KMS-11 (cell line): ENCODE measurements at regions not wholly inside any gene's neighbourhood (a gene's known extent, or its start where the extent isn't known, plus 50 kb on each side); places are given as distances from the start of the nearest gene placed in this dataset.
"Not testable (repeated sequence)": the region's sequence is repeated elsewhere in the genome, so short reads cannot be mapped to it uniquely, and the experiment has no call there.

Experiments used
- H2AFZ ChIP-seq: fragments of 200-600 bp; sonication (generic); 2 replicates; pipeline ENCODE4 v1.6.1; 2016; ENCODE audit warnings: antibody characterized with exemption, mixed run types, low read depth
- H3K27ac ChIP-seq: fragments of 200-600 bp; sonication (generic); 2 replicates; pipeline ENCODE4 v1.6.1; 2016; ENCODE audit warnings: mild to moderate bottlenecking, mixed run types
- H3K27me3 ChIP-seq: fragments of 200-600 bp; sonication (generic); 2 replicates; pipeline ENCODE4 v1.6.1; 2017; ENCODE audit warnings: mild to moderate bottlenecking, low read depth, mixed run types, moderate library complexity; ENCODE audit not compliant: insufficient read depth
- H3K36me3 ChIP-seq: fragments of 200-600 bp; sonication (generic); 2 replicates; pipeline ENCODE4 v1.6.1; 2017; ENCODE audit warnings: mild to moderate bottlenecking, mixed run types; ENCODE audit not compliant: insufficient read depth
- H3K4me1 ChIP-seq: fragments of 200-600 bp; sonication (generic); 2 replicates; pipeline ENCODE4 v1.6.1; 2016; ENCODE audit warnings: mild to moderate bottlenecking, low read depth, mixed run types; ENCODE audit not compliant: poor library complexity, severe bottlenecking
- H3K4me2 ChIP-seq: fragments of 200-600 bp; sonication (generic); 2 replicates; pipeline ENCODE4 v1.7.0; 2016; ENCODE audit warnings: mild to moderate bottlenecking, mixed run types
- H3K4me3 ChIP-seq: fragments of 200-600 bp; sonication (generic); IDR thresholded peaks from 2 replicates; pipeline ENCODE4 v1.6.1; 2017; ENCODE audit warnings: low read depth, low read length, mixed read lengths; ENCODE audit not compliant: insufficient read depth
- H3K79me2 ChIP-seq: fragments of 200-600 bp; sonication (generic); 2 replicates; pipeline ENCODE4 v1.6.1; 2016; ENCODE audit warnings: low read depth, mixed run types; ENCODE audit not compliant: insufficient read depth
- H3K9ac ChIP-seq: fragments of 200-600 bp; sonication (generic); 2 replicates; pipeline ENCODE4 v1.6.1; 2016; ENCODE audit warnings: mild to moderate bottlenecking, mixed run types
- H4K20me1 ChIP-seq: fragments of 200-600 bp; sonication (generic); 2 replicates; pipeline ENCODE4 v1.6.1; 2016; ENCODE audit warnings: mild to moderate bottlenecking, mixed run types; ENCODE audit not compliant: insufficient read depth
- CTCF ChIP-seq: fragments of 200-600 bp; sonication (generic); conservative IDR thresholded peaks from 2 replicates; pipeline ENCODE4 v1.6.1; 2017; ENCODE audit warnings: low read depth, mild to moderate bottlenecking, antibody characterized with exemption, low read length, moderate library complexity, mixed read lengths

DNA sequence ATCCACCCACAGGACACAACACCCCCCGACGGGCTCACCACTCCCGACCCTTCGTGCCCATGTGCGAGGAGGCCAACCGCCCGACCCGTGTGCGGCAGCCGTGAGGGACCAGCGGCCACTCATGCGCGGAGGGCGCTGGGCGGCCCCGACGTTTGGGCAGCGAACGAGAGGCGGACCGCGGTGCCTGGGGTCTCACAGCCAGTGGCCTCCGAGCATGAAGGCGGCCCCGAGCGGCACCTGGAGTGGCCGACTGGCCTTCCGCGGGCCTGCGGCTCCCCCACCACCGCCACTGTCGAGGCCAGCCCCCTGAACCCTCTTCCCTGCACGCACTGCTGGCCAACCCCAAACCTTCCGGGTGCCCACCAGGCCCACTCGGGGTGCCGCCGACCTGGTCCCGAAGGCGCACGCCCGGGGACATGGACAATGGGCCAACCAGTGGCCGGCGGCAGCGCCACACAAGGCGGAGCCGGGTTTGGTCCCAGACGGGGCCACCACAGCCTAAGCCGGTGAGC, 4274.9 kb upstream of the OR11H1 start:
- Histone ChIP-seq H3K27me3 (no peaks in the 10 kb centered on the region), H3K4me1 (no peaks in the 10 kb centered on the region), H3K27ac (no peak overlapping the region), H3K36me3 (no peaks in the 10 kb centered on the region), H3K79me2 (no peaks in the 10 kb centered on the region), H3K4me3 (no peak overlapping the region), H3K9ac (no peak overlapping the region), H4K20me1 (no peaks in the 10 kb centered on the region), H2AFZ (no peak overlapping the region), H3K4me2 (no peak overlapping the region)
- no peak for TF ChIP-seq CTCF

DNA sequence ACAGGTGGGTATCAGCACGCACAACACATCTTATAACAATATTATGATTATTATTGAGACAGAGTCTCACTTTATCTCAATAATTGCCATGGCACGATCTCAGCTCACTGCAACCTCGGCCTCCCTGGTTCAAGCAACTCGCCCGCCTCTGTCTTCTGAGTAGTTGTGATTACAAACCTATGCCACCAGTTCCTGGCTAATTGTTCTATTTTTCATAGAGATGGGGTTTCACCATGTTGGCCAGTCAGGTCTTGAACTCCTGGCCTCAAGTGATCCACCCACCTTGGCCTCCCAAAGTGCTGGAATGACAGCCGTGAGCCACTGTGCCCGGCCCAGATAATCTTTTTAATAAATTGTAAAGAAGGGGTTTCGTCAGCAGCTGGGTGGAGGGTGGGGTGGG, 4257.0 kb upstream of the OR11H1 start:
- not testable (repeated sequence) for H3K27me3 ChIP-seq, H3K4me1 ChIP-seq

GRCh38 chr22:11285116-11285838, 4242.7 kb upstream of the OR11H1 start:
- TF ChIP-seq CTCF, result 0 out of 2 replicates have a peak, but pooled peaks have one; percentile 23
- H3K4me1 ChIP-seq, H3K79me2 ChIP-seq, H3K4me2 ChIP-seq, H4K20me1 ChIP-seq, H3K9ac ChIP-seq, H2AFZ ChIP-seq, H3K4me3 ChIP-seq, H3K27me3 ChIP-seq, H3K27ac ChIP-seq, H3K36me3 ChIP-seq: not testable (repeated sequence)

More for the DNA sequence above, 4257.0 kb upstream of the OR11H1 start:
- not testable (repeated sequence) for H3K4me3 ChIP-seq, H3K4me2 ChIP-seq, H3K27ac ChIP-seq, H3K79me2 ChIP-seq, H3K9ac ChIP-seq, H3K36me3 ChIP-seq, H4K20me1 ChIP-seq, H2AFZ ChIP-seq

GRCh38 chr22:11285839-11286205, 4242.2 kb upstream of the OR11H1 start:
- not testable (repeated sequence) for H3K27me3 ChIP-seq, H3K36me3 ChIP-seq, H2AFZ ChIP-seq, H4K20me1 ChIP-seq, H3K79me2 ChIP-seq, H3K4me2 ChIP-seq, H3K4me1 ChIP-seq, H3K27ac ChIP-seq, H3K9ac ChIP-seq, H3K4me3 ChIP-seq

DNA sequence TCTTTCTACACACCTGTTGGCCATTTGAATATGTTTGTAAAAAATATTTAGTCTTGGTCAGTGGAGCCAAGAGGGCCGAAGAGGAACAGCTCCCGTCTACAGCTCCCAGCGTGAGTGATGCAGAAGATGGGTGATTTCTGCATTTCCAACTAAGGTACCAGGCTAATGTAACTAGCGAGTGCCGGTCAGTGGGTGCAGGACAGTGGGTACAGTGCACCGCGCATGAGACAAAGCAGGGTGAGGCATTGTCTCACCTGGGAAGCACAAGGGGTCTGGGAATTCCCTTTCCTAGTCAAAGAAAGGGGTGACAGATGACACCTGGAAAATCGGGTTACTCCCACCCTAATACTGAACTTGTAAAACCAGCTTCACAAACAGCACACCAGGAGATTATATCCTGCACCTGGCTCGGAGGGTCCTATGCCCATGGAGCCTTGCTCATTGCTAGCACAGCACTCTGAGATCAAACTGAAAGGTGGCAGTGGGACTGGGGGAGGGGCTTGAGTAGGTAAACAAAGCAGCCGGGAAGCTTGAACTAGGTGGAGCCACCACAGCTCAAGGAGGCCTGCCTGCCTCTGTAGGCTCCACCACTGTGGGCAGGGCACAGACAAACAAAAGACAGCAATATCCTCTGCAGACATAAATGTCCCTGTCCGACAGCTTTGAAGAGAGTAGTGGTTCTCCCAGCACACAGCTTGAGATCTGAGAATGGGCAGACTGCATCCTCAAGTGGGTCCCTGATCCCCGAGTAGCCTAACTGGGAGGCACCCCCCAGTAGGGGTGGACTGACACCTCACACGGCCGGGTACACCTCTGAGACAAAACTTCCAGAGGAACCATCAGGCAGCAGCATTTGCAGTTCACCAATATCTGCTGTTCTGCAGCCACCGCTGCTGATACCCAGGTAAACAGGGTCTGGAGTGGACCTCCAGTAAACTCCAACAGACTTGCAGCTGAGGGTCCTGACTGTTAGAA, 4239.5 kb upstream of the OR11H1 start:
- not testable (repeated sequence) for H3K27ac ChIP-seq, H3K27me3 ChIP-seq, H3K79me2 ChIP-seq, H3K4me1 ChIP-seq, H4K20me1 ChIP-seq, H3K4me2 ChIP-seq, H3K4me3 ChIP-seq, H3K36me3 ChIP-seq, H2AFZ ChIP-seq, H3K9ac ChIP-seq

DNA sequence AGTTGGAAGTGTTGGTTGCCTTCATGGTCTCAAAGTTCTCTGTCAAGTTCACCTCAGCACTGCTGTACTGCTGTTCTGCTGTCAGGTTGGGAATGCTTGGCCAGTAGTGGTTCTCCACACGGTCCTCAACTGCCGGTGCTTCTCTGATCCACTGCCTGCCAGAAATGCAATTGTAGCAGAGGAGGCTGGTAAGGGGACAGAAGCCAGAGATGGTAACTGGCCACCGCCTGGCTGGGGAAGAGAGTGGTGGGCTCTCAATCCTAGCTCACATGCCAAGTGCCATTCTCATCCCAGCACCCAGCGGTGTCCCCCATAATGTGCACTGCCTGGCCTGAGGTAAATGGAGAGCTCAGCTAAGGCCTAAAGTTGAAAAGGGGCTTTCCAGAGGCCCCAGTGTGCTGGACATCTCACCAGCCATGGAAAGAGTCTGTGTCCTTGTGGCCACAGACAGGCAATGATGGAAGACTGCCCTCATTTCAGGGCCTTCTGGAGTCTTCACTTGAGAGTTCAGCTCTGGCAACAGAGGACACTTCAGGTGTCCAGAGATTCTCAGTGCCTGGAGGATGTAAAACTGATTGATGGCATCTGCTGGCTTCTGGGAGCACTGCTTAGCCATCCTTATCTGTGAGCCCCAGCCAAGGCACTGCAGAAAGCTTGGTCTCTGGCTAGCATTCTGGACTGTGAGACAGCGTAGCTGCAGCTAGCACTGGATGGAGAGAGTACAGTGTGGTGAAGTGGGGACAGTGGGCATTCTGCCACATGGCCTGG, 4229.7 kb upstream of the OR11H1 start:
- H2AFZ ChIP-seq, H3K9ac ChIP-seq, H3K27me3 ChIP-seq, H3K4me1 ChIP-seq, H3K79me2 ChIP-seq, H3K27ac ChIP-seq, H3K36me3 ChIP-seq, H4K20me1 ChIP-seq, H3K4me2 ChIP-seq, H3K4me3 ChIP-seq: not testable (repeated sequence)

DNA sequence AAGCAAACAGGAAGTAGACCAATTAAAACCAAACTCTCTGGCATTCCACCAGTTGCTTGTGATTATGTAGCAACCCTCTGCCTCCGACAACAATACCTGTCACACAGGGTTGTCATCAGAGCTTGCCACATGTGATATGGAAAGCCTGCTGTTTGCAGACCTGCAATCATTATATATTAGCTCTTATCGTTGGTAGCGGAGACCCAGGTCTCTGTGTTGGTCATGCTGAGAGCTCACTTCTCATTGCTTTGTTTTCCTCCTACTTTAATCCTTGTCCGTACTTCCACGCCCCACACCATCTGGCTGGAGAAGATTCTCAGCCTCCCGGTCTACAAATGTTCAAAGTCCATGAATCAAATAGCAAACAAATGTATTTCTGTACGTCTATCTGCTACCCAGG, 4225.6 kb upstream of the OR11H1 start:
- H3K4me2 ChIP-seq, H3K79me2 ChIP-seq, H4K20me1 ChIP-seq, H3K27ac ChIP-seq, H3K4me1 ChIP-seq, H3K9ac ChIP-seq, H3K4me3 ChIP-seq, H2AFZ ChIP-seq, H3K27me3 ChIP-seq, H3K36me3 ChIP-seq: not testable (repeated sequence)

DNA sequence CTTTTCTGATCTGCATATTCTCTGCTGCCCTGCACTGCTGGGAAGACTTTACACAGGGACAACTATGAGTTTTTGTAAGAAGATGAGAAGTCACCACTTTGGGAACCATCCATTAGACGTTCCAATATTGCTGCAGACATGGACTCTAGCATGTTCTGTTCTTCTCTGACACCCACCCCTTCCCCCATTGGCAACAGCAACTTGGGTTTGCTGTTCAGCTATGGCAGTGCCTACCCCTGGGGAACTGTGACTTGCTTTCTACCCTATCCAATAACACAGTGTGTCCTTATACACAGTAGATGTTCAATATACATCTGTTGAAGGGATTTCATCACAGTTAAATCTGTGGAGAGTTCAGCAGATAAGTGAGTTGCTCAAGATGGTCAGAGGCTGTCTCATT, 4225.1 kb upstream of the OR11H1 start:
- not testable (repeated sequence) for H3K79me2 ChIP-seq, H3K4me2 ChIP-seq, H2AFZ ChIP-seq, H3K4me1 ChIP-seq, H3K4me3 ChIP-seq, H4K20me1 ChIP-seq, H3K27me3 ChIP-seq, H3K9ac ChIP-seq, H3K36me3 ChIP-seq, H3K27ac ChIP-seq
